Esophagus muscularis mucosa (tissue), 3 donors: ENCODE measurements at regions not wholly inside any gene's neighbourhood (a gene's known extent, or its start where the extent isn't known, plus 50 kb on each side); places are given as distances from the start of the nearest gene placed in this dataset.

Source experiments
- CTCF ChIP-seq, 3 experiments: fragments of 200-600 bp in 2 of 3; fragments of 450-650 bp in 1 of 3; sonication (generic) in 2 of 3; IDR thresholded peaks; one replicate each; pipeline ENCODE4 v1.5.1; 2017 to 2019; ENCODE audit warnings: antibody characterized with exemption in 3 of 3, mild to moderate bottlenecking in 2 of 3, moderate library complexity in 1 of 3
- POLR2A ChIP-seq: fragments of 450-650 bp; IDR thresholded peaks from one replicate; pipeline ENCODE4 v1.6.1; 2017; ENCODE audit warnings: antibody characterized with exemption, moderate library complexity, mild to moderate bottlenecking, low read depth

DNA sequence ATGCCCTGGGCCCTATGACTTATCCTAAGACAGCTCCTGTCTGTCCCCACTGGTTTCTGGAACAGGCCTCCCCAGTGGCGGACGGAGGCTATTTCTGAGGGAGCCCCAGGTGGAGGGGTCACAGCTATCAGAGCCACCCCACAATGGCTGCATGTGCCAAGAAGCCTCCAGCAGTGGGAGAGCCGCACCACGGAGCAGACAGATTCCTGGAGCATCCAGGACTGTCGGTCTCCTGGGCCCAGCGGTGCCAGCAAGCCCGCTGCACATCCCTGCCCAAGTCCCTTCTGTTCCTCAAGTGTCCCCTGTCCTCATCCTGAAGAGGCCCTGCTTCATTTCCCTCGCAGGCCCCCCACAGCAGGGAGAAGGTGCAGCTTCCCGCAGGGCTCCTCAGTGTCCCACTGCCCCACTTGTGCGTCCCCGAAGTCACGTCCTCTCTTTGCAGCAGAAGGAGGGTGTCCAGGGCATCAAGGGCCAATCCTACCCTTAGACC is 193.0 kb upstream of the SHH start:
- TF ChIP-seq CTCF (IDR thresholded peaks at IDR 0.05) (no peak), POLR2A (no peak)
